Ascending aorta (tissue), 2 donors: ENCODE measurements at regions not wholly inside any gene's neighbourhood (a gene's known extent, or its start where the extent isn't known, plus 50 kb on each side); places are given as distances from the start of the nearest gene placed in this dataset.

Source experiments
- DNase-seq, 2 donors: peaks; one replicate each; pipeline ENCODE4 v3.0.0-alpha.2; 2019; ENCODE audit warnings: low spot score in 2 of 2
- H3K27ac ChIP-seq, 2 donors: fragments of 200-600 bp; sonication (generic); one replicate each; pipeline ENCODE4 v1.5.1; 2016 to 2017; ENCODE audit warnings: mild to moderate bottlenecking in 1 of 2
- H3K27me3 ChIP-seq: fragments of 200-600 bp; sonication (generic); one replicate; pipeline ENCODE4 v1.5.1; 2017
- H3K36me3 ChIP-seq, 2 donors: fragments of 200-600 bp; sonication (generic); one replicate each; pipeline ENCODE4 v1.5.1; 2016
- H3K4me1 ChIP-seq, 2 donors: fragments of 200-600 bp; sonication (generic); one replicate each; pipeline ENCODE4 v1.5.1; 2016 to 2017; ENCODE audit warnings: mild to moderate bottlenecking in 1 of 2
- H3K4me3 ChIP-seq, 2 donors: fragments of 200-600 bp; sonication (generic); one replicate each; pipeline ENCODE4 v1.5.1; 2016 to 2017; ENCODE audit warnings: mild to moderate bottlenecking in 1 of 2
- H3K9me3 ChIP-seq, 2 donors: fragments of 200-600 bp; sonication (generic); one replicate each; pipeline ENCODE4 v1.5.1; 2016
- CTCF ChIP-seq, 3 experiments: fragments of 200-600 bp in 2 of 3; fragments of 450-650 bp in 1 of 3; sonication (generic) in 2 of 3; IDR thresholded peaks; one replicate each; pipeline ENCODE4 v1.5.1; 2016 to 2019; ENCODE audit warnings: antibody characterized with exemption in 3 of 3, mild to moderate bottlenecking in 1 of 3, moderate library complexity in 1 of 3
- intact Hi-C: fragments of 100-400 bp; cut with DNase I; formaldehyde crosslinking; loops from one replicate; pipeline ENCODE4 v1.15.1; 2023

GRCh38 chr16:73217654-73218053 is 169.7 kb upstream of the ZFHX3 start:
- H3K4me3 ChIP-seq, result no peak overlapping the region
- H3K36me3 ChIP-seq, result no peaks in the 10 kb centered on the region

GRCh38 chr16:73216932-73217331 is 169.0 kb upstream of the ZFHX3 start:
- Histone ChIP-seq H3K9me3 (no peaks in the 10 kb centered on the region), H3K4me3 (no peak overlapping the region), H3K36me3 (no peaks in the 10 kb centered on the region), H3K4me1 (peaks cover 3 to 10% of the 10 kb centered on the region in 2 donors), H3K27me3 (no peaks in the 10 kb centered on the region), H3K27ac (no peak overlapping the region)
- no peak for DNase-seq
- no peak for TF ChIP-seq CTCF (IDR thresholded peaks at IDR 0.05)
- intact Hi-C loops, result no loop called here

More at GRCh38 chr16:73217654-73218053, 169.7 kb upstream of the ZFHX3 start:
- H3K27me3 ChIP-seq, result no peaks in the 10 kb centered on the region
- no peaks in the 10 kb centered on the region for H3K9me3 ChIP-seq
- DNase-seq, result no peak
- no peak overlapping the region for H3K27ac ChIP-seq
- peaks cover 3 to 10% of the 10 kb centered on the region in 2 donors for H3K4me1 ChIP-seq
- intact Hi-C loops, result no loop called here
- no peak for TF ChIP-seq CTCF (IDR thresholded peaks at IDR 0.05)

- Histone ChIP-seq H3K4me1 (peaks cover 3 to 10% of the 10 kb centered on the region in 2 donors), H3K27me3 (no peaks in the 10 kb centered on the region), H3K4me3 (no peak overlapping the region), H3K9me3 (no peaks in the 10 kb centered on the region), H3K36me3 (no peaks in the 10 kb centered on the region), H3K27ac (peak overlapping the region; percentile 45 to 68)
- intact Hi-C loops, result no loop called here
- TF ChIP-seq CTCF (IDR thresholded peaks at IDR 0.05), result no peak
- no peak for DNase-seq
Measured at GRCh38 chr16:73215678-73216377, 167.9 kb upstream of the ZFHX3 start.

- Histone ChIP-seq H3K36me3 (no peaks in the 10 kb centered on the region), H3K27ac (peak overlapping the region; percentile 45 to 68), H3K4me3 (no peak overlapping the region), H3K27me3 (no peaks in the 10 kb centered on the region), H3K9me3 (no peaks in the 10 kb centered on the region), H3K4me1 (peaks cover 3 to 10% of the 10 kb centered on the region in 2 donors)
- intact Hi-C loops, result no loop called here
- no peak for TF ChIP-seq CTCF (IDR thresholded peaks at IDR 0.05)
- DNase-seq, result peak in 1 of 2 donors; percentile 75
Measured at GRCh38 chr16:73214825-73215677, 167.1 kb upstream of the ZFHX3 start.

- H3K36me3 ChIP-seq, result no peaks in the 10 kb centered on the region
- H3K4me1 ChIP-seq, result peaks cover 3 to 10% of the 10 kb centered on the region in 2 donors
- no peaks in the 10 kb centered on the region for H3K9me3 ChIP-seq
- no peak for DNase-seq
- H3K4me3 ChIP-seq, result no peak overlapping the region
- intact Hi-C loops, result no loop called here
- no peaks in the 10 kb centered on the region for H3K27me3 ChIP-seq
- H3K27ac ChIP-seq, result peak overlapping the region; percentile 31 to 68
- no peak for TF ChIP-seq CTCF (IDR thresholded peaks at IDR 0.05)
Measured at GRCh38 chr16:73213732-73214455, 166.0 kb upstream of the ZFHX3 start.
